ENCODE measurements at regions not wholly inside any gene's neighbourhood (a gene's known extent, or its start where the extent isn't known, plus 50 kb on each side); places are given as distances from the start of the nearest gene placed in this dataset.

GRCh38 chr2:2564300-2565078 lies 233.4 kb upstream of the MYT1L start:
- H2AFZ ChIP-seq (ENCODE audit: low read length, unreplicated experiment): no peak overlapping the region
- H3K4me3 ChIP-seq (ENCODE audit: low read depth, low read length): no peak overlapping the region
- H3K4me1 ChIP-seq (ENCODE audit: control insufficient read depth, insufficient read depth, low read length, unreplicated experiment): no peaks in the 10 kb centered on the region
- H3K27me3 ChIP-seq (ENCODE audit: insufficient read depth, low read length): no peaks in the 10 kb centered on the region
- H3K79me2 ChIP-seq (ENCODE audit: control insufficient read depth, insufficient read depth, low read length, unreplicated experiment): no peaks in the 10 kb centered on the region
- H3K36me3 ChIP-seq (ENCODE audit: insufficient read depth, low read length): no peaks in the 10 kb centered on the region
- no peak overlapping the region for H3K27ac ChIP-seq (ENCODE audit: low read depth, low read length)

- H3K36me3 ChIP-seq (ENCODE audit: insufficient read depth, low read length): no peaks in the 10 kb centered on the region
Observed at GRCh38 chr2:2563309-2563860, 232.3 kb upstream of the MYT1L start.

GRCh38 chr2:2562867-2563266 lies 231.8 kb upstream of the MYT1L start:
- H2AFZ ChIP-seq (ENCODE audit: low read length, unreplicated experiment): no peak overlapping the region
- H3K27ac ChIP-seq (ENCODE audit: low read depth, low read length): no peak overlapping the region
- H3K36me3 ChIP-seq (ENCODE audit: insufficient read depth, low read length): no peaks in the 10 kb centered on the region
- no peak overlapping the region for H3K4me3 ChIP-seq (ENCODE audit: low read depth, low read length)
- H3K4me1 ChIP-seq (ENCODE audit: control insufficient read depth, insufficient read depth, low read length, unreplicated experiment): no peaks in the 10 kb centered on the region
- no peaks in the 10 kb centered on the region for H3K27me3 ChIP-seq (ENCODE audit: insufficient read depth, low read length)
- no peaks in the 10 kb centered on the region for H3K79me2 ChIP-seq (ENCODE audit: control insufficient read depth, insufficient read depth, low read length, unreplicated experiment)

More at GRCh38 chr2:2563309-2563860, 232.3 kb upstream of the MYT1L start:
- Histone ChIP-seq H3K4me1 (ENCODE audit: control insufficient read depth, insufficient read depth, low read length, unreplicated experiment) (no peaks in the 10 kb centered on the region), H3K27ac (ENCODE audit: low read depth, low read length) (no peak overlapping the region), H3K4me3 (ENCODE audit: low read depth, low read length) (no peak overlapping the region), H3K79me2 (ENCODE audit: control insufficient read depth, insufficient read depth, low read length, unreplicated experiment) (no peaks in the 10 kb centered on the region), H2AFZ (ENCODE audit: low read length, unreplicated experiment) (no peak overlapping the region), H3K27me3 (ENCODE audit: insufficient read depth, low read length) (no peaks in the 10 kb centered on the region)

- Histone ChIP-seq H3K27me3 (ENCODE audit: insufficient read depth, low read length) (no peaks in the 10 kb centered on the region), H3K4me1 (ENCODE audit: control insufficient read depth, insufficient read depth, low read length, unreplicated experiment) (no peaks in the 10 kb centered on the region), H3K36me3 (ENCODE audit: insufficient read depth, low read length) (no peaks in the 10 kb centered on the region), H3K27ac (ENCODE audit: low read depth, low read length) (no peak overlapping the region), H3K79me2 (ENCODE audit: control insufficient read depth, insufficient read depth, low read length, unreplicated experiment) (no peaks in the 10 kb centered on the region), H3K4me3 (ENCODE audit: low read depth, low read length) (no peak overlapping the region), H2AFZ (ENCODE audit: low read length, unreplicated experiment) (no peak overlapping the region)
Observed at GRCh38 chr2:2561346-2562095, 230.4 kb upstream of the MYT1L start.

GRCh38 chr2:2560374-2561015 lies 229.4 kb upstream of the MYT1L start:
- H3K4me3 ChIP-seq (ENCODE audit: low read depth, low read length): no peak overlapping the region
- H3K27ac ChIP-seq (ENCODE audit: low read depth, low read length): no peak overlapping the region
- no peaks in the 10 kb centered on the region for H3K79me2 ChIP-seq (ENCODE audit: control insufficient read depth, insufficient read depth, low read length, unreplicated experiment)
- H2AFZ ChIP-seq (ENCODE audit: low read length, unreplicated experiment): no peak overlapping the region
- no peaks in the 10 kb centered on the region for H3K27me3 ChIP-seq (ENCODE audit: insufficient read depth, low read length)
- H3K36me3 ChIP-seq (ENCODE audit: insufficient read depth, low read length): no peaks in the 10 kb centered on the region
- no peaks in the 10 kb centered on the region for H3K4me1 ChIP-seq (ENCODE audit: control insufficient read depth, insufficient read depth, low read length, unreplicated experiment)

GRCh38 chr2:2558476-2558875 lies 227.4 kb upstream of the MYT1L start:
- Histone ChIP-seq H2AFZ (ENCODE audit: low read length, unreplicated experiment) (no peak overlapping the region), H3K79me2 (ENCODE audit: control insufficient read depth, insufficient read depth, low read length, unreplicated experiment) (no peaks in the 10 kb centered on the region), H3K27ac (ENCODE audit: low read depth, low read length) (no peak overlapping the region), H3K27me3 (ENCODE audit: insufficient read depth, low read length) (no peaks in the 10 kb centered on the region), H3K4me3 (ENCODE audit: low read depth, low read length) (no peak overlapping the region), H3K4me1 (ENCODE audit: control insufficient read depth, insufficient read depth, low read length, unreplicated experiment) (no peaks in the 10 kb centered on the region), H3K36me3 (ENCODE audit: insufficient read depth, low read length) (no peaks in the 10 kb centered on the region)

GRCh38 chr2:2557475-2557874 lies 226.4 kb upstream of the MYT1L start:
- Histone ChIP-seq H3K27ac (ENCODE audit: low read depth, low read length) (no peak overlapping the region), H2AFZ (ENCODE audit: low read length, unreplicated experiment) (no peak overlapping the region), H3K79me2 (ENCODE audit: control insufficient read depth, insufficient read depth, low read length, unreplicated experiment) (no peaks in the 10 kb centered on the region), H3K36me3 (ENCODE audit: insufficient read depth, low read length) (no peaks in the 10 kb centered on the region), H3K27me3 (ENCODE audit: insufficient read depth, low read length) (no peaks in the 10 kb centered on the region), H3K4me3 (ENCODE audit: low read depth, low read length) (no peak overlapping the region), H3K4me1 (ENCODE audit: control insufficient read depth, insufficient read depth, low read length, unreplicated experiment) (no peaks in the 10 kb centered on the region)

GRCh38 chr2:2550856-2551255 lies 219.8 kb upstream of the MYT1L start:
- Histone ChIP-seq H3K36me3 (ENCODE audit: insufficient read depth, low read length) (no peaks in the 10 kb centered on the region), H3K27me3 (ENCODE audit: insufficient read depth, low read length) (no peaks in the 10 kb centered on the region), H3K4me3 (ENCODE audit: low read depth, low read length) (no peak overlapping the region), H3K79me2 (ENCODE audit: control insufficient read depth, insufficient read depth, low read length, unreplicated experiment) (no peaks in the 10 kb centered on the region), H3K4me1 (ENCODE audit: control insufficient read depth, insufficient read depth, low read length, unreplicated experiment) (no peaks in the 10 kb centered on the region), H2AFZ (ENCODE audit: low read length, unreplicated experiment) (no peak overlapping the region), H3K27ac (ENCODE audit: low read depth, low read length) (no peak overlapping the region)

GRCh38 chr2:2547911-2548310 lies 216.8 kb upstream of the MYT1L start:
- Histone ChIP-seq H3K79me2 (ENCODE audit: control insufficient read depth, insufficient read depth, low read length, unreplicated experiment) (no peaks in the 10 kb centered on the region), H3K27ac (ENCODE audit: low read depth, low read length) (no peak overlapping the region), H3K36me3 (ENCODE audit: insufficient read depth, low read length) (no peaks in the 10 kb centered on the region), H3K27me3 (ENCODE audit: insufficient read depth, low read length) (no peaks in the 10 kb centered on the region), H3K4me3 (ENCODE audit: low read depth, low read length) (no peak overlapping the region), H3K4me1 (ENCODE audit: control insufficient read depth, insufficient read depth, low read length, unreplicated experiment) (no peaks in the 10 kb centered on the region), H2AFZ (ENCODE audit: low read length, unreplicated experiment) (no peak overlapping the region)

GRCh38 chr2:2547451-2547850 lies 216.4 kb upstream of the MYT1L start:
- H3K36me3 ChIP-seq (ENCODE audit: insufficient read depth, low read length): no peaks in the 10 kb centered on the region
- no peaks in the 10 kb centered on the region for H3K79me2 ChIP-seq (ENCODE audit: control insufficient read depth, insufficient read depth, low read length, unreplicated experiment)
- no peak overlapping the region for H3K4me3 ChIP-seq (ENCODE audit: low read depth, low read length)
- H3K27me3 ChIP-seq (ENCODE audit: insufficient read depth, low read length): no peaks in the 10 kb centered on the region
- no peaks in the 10 kb centered on the region for H3K4me1 ChIP-seq (ENCODE audit: control insufficient read depth, insufficient read depth, low read length, unreplicated experiment)
- H3K27ac ChIP-seq (ENCODE audit: low read depth, low read length): no peak overlapping the region
- H2AFZ ChIP-seq (ENCODE audit: low read length, unreplicated experiment): no peak overlapping the region
